ENCODE measurements at regions not wholly inside any gene's neighbourhood (a gene's known extent, or its start where the extent isn't known, plus 50 kb on each side); places are given as distances from the start of the nearest gene placed in this dataset.
A peak's percentile ranks its signal among the peaks of the same experiment; 100 is the strongest.
"Not testable (repeated sequence)": the region's sequence is repeated elsewhere in the genome, so short reads cannot be mapped to it uniquely, and the experiment has no call there.

DNA sequence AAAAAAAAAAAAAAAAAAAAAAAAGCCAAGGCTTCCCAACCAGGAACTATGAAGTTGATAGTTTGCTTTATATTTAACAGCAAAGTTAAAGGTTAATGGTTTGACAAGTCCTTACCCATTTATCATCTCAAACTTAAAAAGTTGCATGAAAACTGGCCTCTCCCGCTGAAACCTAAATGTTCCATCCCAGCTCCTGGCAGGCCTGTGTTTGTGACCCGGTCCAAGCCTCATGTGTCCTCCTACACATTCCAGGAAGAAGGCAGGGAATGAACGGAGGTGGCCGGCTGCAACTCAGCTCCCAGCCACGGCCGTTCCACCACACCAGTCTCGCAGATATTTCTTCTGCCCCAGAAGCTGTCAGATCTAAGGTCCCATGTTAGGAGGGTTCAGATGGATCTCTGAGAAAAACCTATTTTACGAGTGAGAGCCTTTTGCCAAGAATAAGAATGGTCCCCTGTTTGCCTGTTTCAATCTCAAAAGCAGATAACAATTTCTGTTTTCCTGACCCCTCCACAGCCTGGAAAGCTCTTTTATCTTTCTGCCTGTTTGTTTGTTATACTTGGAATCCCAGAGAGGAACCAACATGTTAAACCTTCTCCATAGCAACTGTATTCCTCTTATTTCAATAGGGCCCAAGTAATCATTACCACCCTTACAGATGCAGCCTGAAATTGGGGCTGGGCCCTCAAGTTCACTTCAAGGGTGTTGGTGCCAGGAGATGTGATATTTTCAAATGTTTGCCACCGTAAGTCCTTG, 56.5 kb downstream of the KCTD12 start:
- DNase-seq: no peak

DNA sequence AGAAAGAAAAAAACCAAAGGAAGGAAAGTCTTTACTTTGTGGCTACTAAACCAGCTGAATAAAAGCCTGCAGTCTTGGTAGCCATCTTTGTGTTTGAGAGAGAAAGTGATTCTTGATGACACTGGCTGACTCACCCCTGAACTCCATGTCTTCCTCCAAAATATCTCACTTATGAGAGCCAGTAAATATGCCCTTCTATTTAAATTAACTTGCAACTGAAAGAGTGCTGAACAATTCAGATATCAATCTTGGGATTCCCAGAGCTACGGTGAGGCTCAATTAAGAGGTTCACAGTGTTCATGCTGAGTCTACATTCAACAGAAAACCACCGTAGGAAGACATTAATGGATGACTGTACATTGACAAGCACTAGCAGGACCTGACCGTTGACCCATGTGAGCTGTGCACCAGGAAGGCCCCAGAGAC, 57.9 kb downstream of the KCTD12 start:
- peak; percentile 34 for DNase-seq

DNA sequence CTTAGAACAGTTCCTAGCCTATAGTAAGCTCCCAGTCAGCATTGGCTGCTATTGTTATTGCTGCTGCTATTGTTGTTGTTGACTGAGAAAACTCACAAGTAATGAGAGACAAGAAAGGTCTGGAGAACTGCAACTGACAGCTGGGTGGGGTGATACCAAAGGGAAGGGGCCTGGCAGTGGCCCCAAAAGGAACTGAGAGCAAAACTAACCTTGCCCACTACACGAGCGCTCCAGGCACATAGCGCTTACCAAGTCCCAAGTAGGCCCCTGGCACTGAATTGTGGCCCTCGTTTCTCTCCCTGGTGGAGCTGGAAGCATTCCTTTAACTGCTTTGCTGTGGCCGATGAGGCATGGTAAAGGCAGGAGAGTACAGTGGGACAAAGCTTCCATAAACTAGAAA, 59.7 kb downstream of the KCTD12 start:
- DNase-seq: no peak

DNA sequence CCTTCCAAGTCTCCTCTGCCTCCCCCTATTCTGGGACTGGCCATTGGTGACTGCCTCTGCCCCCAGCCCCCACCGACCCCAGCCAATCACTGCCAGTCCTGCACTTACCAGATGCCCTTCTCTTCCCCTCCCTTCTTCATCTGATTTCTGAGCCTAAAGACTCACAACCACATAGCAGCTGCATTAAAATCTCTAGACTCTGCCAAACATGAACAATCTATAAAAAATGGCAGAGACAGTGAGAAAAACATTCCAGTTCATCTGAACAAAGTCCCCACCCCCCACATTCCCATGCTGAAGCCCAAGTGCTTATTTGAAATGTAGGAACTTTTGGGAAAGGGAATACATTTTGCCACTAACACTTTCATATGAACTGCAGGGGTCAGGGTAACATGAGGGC, 60.8 kb downstream of the KCTD12 start:
- no peak for DNase-seq

DNA sequence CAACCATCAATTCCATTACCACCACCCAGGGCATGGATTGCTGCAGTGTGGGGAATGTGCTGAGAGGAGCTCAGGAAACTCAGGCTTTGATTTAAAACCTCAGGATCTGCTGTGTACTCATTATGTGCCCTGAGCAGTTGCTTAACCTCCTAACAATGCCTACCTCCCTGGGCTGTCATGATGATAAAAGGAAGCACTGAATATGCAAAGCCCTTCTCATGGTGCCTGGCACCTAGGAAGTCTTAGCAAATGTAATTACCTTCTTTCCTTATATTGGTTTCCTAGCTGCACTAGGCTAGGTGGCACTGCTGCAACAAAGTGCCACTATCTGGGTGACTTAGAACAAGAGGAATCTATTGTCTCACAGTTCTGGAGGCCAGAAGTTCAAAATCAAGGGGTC, 62.2 kb downstream of the KCTD12 start:
- no peak for DNase-seq

DNA sequence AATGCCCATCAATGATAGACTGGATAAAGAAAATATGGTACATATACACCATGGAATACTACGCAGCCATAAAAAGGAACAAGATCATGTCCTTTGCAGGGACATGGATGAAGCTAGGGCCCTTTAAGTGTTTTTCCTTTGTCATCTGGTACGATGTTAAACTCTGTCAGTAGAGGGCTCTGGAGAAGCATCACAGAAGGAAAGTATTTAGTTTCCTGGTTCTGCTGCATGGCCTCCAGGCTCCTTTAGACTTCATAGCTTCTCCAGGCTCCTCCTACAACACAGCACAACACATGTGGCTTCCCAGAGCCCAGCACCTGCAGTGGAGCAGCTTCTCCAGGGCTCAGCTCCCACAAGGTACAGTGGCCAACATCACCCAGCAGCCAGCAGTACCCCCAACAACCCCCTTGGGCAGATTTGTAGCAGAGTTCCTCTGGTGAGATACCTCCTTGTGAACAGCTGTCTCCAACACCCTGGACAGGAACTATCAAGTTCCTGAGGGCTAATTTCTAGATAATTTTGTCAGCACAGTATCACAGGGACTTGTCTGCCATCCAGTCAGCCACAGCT, 63.4 kb downstream of the KCTD12 start:
- DNase-seq: peak; percentile 62

DNA sequence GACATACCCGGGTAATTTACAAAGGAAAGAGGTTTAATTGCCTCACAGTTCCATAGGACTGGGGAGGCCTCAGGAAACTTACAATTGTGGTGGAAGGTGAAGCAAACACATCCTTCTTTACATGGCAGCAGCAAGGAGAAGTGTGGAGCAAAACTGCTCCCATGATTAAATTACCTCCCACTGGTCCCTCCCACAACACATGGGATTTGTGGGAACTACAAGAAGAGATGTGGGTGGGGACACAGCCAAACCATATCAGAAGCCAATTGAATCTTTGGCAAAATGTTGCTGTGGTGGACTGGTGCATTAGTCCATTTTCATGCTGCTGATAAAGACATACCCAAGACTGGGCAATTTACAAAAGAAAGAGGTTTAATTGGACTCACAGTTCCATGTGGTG, 65.0 kb downstream of the KCTD12 start:
- DNase-seq: not testable (repeated sequence)

DNA sequence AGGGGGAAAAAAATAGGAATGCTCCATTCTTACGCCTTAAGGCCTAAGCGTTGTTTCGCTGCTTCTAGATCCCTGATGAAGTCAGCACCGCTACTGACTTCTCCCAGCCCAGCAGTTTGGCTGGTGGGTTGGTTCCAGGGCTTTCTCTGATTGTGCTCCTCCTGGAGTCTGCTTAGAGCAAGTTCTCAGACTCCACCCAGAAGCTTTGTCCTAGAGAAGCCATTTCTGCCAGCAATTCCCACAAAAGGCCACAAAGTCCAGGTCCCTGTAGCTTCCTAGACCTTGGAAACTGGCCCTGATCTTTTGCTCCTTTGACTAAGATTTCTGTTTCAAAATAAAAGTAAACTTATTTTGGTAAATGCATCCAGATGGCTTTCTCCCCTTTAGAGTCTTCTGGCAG, 65.4 kb downstream of the KCTD12 start:
- DNase-seq: peak; percentile 15

DNA sequence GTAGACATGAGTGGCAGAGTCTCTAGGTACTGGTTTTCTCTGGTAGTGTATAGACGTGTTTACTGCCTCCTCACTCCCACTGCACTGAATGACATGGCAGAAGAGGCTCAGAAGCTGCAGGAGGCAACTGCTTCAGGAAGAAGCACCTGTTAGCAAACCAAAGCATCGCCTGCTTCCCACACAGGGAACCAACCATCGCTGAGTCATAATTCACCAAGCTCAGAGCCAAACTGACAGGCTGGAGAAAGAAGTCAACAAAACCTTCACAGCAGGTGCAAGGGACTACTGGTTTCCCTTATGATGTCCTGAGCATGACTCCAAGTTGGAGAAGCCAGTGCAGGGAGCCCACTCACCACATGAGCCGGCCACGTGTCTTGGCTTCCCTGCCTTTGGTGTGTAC, 69.8 kb downstream of the KCTD12 start:
- no peak for DNase-seq

DNA sequence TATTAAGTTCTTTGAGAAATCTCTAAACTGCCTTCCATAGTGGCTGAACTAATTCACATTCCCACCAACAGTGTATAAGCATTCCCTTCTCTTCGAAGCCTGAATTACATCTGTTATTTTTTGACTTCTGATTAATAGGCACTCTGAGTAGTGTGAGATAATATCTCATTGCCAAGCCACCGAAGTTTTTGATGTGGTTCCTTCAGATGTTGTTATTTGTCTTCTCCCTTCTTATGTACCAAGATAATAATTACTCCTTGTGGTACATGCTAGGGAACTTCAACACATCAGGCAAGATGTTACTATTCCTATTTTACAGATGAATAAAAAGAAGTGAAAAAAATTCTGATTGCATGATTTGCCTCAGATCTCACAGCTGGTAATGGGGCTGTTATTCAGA, 70.9 kb downstream of the KCTD12 start:
- no peak for DNase-seq

DNA sequence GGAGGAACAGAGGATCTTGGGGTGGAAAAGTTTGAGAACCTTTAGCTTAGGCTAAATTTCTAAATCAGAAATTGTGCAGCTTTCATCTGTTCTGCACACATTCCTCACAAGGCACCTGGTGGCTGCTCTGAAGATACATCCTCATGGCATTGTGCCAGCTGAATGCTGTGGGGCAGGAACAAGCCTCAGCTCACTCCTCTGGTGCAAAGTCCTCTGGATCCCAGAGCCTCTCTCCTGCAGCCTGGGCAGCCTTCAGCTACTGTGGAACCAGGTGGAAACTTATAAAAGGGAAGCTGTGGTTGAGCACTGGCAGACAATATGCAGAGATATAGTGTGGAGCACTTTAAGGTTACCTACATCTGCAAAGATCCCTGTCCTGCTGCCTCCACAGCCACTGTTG, 72.3 kb downstream of the KCTD12 start:
- DNase-seq: no peak

DNA sequence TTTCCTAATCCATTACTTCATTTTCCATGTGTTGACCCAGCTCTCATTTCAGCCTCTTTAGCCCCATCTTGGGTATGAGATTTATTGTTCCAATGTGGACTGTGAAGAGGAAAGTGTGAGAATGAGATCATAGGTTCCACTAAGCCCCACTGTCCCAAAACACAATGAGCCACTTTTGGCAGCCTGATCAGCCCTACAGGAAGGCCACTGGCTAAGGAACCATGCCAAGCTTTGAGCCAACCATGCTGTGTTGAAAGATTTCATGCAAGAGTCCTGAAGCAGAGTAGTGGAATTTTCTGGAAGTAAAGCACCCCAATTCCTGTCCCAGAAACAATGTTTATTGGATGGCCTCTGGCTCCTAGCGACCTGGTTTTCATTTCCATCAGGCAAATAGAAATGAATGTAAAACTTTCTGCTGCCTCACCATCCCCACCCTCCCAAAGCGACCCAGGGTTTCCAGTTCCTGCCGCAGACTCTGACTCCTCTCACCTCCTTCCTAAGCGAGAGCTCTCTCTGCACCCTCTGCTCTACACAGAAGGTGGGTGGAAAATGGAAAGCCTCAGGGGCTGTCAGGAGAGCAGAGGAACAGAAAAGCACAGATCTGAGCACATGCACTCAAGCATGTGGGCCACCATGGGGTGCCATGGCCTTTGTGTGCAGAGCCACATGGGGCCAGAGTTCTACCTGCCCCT, 73.1 kb downstream of the KCTD12 start:
- no peak for DNase-seq

DNA sequence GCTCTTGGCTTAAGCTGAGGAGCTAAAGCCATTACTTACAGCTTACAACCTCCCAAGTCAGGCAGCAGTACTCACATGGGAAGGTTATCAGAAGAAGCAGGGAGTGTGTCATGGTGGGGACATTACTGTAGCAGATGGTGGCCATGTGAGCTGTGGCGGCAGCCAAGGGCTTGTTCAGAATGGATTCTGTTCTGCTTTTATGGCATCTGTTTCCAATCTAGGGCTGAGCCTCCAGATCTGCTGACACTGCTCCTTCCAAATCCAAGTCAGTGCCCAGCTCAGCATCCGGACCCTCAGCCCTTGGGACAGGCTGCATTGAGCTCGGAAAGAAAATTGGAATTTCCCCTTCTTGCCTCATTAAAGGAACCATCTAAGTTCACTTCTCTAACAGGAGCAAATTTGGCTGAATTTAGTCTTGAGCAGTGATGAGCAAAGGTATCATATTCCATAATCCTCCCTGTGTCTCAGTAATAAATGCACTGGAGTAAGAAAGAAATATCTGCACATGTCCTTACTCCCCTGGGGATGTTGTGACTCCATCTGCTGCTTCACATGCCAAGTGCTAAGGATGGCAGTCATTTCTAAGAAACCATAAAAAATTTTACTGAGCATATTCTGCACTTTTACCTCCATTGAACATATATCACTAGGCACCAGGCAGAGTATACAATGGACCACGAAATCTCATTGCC, 73.9 kb downstream of the KCTD12 start:
- DNase-seq: peak; percentile 6

DNA sequence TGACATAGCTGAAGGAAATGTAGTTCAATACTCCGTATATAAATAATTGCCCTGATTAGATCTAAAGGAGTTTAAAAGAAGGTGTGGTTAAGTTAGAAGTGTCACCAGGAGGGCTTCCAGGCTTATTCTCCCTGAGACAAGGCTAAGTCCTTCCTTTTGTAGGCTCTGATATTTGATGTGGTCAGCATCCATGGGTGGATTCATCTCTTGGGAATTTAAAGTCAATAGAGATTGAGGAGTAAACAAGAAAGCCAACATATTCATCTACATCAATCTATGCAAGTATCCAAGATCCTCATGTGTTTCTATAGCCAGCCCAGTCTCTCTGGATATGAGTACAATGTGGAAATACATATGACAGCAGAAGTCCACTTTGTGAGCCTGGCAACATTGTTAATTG, 76.8 kb downstream of the KCTD12 start:
- no peak for DNase-seq

DNA sequence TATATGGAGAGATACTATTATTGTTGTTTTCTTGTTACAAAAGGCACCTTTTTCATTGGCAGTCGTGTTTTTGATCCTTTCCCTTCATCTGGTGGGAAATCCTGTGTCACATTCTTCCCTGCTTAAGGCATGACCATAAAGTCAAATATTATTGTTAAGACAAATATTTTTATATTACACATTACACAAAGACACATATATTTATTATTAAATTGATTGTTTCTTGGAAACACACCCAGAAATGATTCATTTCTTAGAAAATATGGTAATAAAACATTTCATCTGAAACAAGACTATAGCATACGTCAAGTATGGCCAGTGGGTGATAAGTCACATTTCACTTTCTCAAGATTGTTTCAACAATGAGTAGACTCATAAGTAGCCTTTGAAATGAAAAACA, 77.3 kb downstream of the KCTD12 start:
- DNase-seq: peak; percentile 4

DNA sequence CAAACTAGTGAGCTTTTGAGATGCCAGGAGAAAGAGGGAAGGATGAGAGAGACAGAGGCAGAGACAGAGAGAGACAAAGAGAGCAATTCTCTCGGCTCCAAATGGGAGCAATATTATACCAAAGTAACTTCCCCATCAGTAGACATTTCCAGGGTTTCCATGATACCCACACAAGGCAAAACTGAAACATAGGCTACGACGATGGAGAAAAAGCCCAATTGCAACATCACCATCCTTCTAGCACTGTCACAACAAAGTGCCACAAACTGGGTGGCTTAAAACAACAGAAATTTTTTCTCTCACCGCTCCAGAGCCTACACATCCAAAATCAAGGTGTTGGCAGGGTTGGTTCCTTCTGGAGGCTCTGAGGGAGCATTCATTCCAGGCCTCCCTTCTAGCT, 81.4 kb downstream of the KCTD12 start:
- no peak for DNase-seq

DNA sequence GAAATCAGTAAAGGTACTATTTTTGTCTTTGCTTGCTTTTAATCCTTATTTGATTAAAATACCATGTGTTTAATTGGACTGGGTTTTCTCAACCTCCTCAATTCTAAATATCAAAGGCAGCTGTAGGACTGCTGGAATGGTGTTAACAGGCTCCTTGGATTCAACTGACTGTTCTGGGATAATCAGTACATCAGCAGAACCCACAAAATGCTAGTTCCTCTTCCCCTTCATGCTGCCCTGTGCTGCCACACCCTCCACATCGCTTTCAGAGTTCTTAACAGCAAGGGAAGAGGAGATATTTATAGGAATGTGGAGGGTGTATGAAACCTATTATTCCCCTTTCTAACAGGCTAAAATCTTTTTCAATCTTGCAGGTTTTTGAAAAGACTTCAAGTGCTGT, 82.4 kb downstream of the KCTD12 start:
- no peak for DNase-seq

DNA sequence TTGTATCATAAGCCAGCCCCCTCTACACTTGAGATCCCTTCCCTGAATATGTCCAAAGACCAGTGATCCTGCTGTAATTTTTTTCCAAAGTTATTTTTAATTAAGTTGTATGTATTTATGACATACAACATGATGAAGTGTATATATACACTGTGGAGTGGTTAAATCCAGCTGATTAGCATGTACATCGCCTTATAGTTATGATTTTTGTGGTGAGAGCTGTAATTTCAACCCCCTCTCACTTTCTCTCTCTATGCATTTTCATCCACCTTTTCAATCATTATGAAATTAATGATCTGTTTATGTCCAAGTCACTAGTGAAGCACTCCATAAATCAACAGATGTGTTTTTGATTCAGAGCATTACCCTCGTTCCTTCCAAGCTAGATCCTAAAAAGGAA, 85.3 kb downstream of the KCTD12 start:
- no peak for DNase-seq

DNA sequence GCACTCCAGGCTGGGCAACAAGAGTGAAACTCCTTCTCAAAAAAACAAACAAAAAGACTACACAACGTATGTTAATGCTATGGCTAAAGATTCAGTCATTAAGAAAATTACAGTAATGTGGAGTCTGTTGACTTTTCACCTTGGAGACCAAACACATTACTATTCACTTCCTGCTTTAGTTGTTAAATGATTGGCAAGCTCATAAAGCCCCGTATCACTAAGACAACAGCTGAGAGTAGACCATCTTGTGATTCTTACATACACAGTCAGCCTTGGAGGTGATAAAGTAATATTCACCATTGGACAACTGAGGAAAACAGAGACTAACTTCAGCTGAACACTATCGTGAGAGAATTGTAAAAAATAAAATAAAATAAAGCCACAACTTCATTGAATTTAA, 86.5 kb downstream of the KCTD12 start:
- DNase-seq: no peak

DNA sequence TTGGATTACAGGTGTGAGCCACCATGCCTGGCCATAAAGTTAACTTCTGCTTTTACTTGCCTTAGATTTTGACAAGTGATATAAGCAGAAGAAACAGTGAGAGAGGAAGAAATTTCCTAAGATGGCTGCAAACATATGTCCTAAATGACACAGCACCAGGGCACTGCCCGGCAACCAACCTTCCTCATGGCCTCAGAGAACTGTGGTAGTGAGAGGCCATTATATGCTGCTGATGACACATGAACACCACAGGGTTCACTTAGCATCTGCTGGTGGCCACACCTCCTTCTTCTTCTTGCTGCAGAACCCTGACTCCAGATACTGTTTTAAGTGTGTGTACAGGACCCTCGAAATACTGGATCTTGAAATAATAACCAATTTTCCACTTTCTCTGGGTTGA, 88.2 kb downstream of the KCTD12 start:
- no peak for DNase-seq

DNA sequence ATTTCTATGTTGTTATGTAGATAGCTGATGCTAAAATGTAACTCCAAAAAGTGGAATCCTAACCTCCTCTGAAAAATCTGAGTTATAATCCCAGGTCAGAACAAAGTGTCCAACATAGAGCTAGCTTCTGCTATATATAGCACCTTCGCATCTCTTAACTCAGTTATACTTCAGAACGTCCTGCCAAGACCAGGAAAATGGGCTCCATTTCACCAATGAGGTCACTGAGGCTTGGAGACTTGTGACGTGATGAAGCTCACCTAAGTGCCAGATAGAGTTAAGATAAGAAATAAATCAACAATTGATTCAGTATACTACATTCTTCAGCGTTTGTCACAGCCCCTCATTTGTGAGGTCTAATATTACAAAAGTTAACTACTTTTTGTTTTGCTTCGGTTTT, 88.8 kb downstream of the KCTD12 start:
- no peak for DNase-seq

DNA sequence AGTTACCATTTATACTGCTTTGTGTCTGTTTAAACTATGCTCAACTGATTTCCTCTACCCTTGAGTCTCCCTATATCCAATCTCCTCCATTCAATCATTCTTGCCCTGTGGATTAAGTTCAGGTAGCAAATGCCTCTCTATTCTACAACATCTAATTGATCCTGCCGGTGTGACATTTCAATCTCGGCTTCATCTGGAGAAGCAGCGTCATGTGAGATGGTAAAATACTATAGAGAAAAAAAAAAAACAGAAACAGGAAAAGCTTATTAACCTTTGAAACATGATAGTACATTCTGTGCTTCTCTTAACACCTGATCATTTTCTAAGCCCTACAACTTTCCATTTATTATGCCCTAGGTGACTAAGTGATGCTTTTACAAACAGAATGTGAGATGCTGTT, 89.4 kb downstream of the KCTD12 start:
- DNase-seq: no peak
